ENCODE measurements at regions not wholly inside any gene's neighbourhood (a gene's known extent, or its start where the extent isn't known, plus 50 kb on each side); places are given as distances from the start of the nearest gene placed in this dataset.

DNA sequence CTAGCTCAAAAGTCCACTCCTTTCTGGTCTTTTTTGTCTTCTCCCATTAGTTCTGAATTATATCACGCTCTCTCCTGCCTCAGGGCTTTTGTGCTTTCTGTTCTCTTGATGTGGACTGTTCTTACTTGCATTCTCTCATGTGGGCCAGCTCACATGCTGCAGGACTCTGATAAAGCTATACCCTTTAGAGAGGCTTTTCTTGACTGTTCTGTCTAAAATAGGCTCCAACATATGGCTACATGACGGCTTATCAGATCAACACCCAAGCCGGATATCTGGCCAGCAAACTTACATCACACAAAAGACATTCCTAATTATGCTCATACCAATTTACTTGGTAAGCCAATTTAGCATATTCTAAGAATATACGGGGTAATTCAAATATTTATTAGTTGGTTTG, 1494.5 kb downstream of the TECRL start:
- TF ChIP-seq EP300 (IDR thresholded peaks at IDR 0.05): no peak
- TF ChIP-seq, protein P1, sequence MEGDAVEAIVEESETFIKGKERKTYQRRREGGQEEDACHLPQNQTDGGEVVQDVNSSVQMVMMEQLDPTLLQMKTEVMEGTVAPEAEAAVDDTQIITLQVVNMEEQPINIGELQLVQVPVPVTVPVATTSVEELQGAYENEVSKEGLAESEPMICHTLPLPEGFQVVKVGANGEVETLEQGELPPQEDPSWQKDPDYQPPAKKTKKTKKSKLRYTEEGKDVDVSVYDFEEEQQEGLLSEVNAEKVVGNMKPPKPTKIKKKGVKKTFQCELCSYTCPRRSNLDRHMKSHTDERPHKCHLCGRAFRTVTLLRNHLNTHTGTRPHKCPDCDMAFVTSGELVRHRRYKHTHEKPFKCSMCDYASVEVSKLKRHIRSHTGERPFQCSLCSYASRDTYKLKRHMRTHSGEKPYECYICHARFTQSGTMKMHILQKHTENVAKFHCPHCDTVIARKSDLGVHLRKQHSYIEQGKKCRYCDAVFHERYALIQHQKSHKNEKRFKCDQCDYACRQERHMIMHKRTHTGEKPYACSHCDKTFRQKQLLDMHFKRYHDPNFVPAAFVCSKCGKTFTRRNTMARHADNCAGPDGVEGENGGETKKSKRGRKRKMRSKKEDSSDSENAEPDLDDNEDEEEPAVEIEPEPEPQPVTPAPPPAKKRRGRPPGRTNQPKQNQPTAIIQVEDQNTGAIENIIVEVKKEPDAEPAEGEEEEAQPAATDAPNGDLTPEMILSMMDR (IDR thresholded peaks at IDR 0.05): no peak
